OCI-LY1 (cell line): ENCODE measurements at regions not wholly inside any gene's neighbourhood (a gene's known extent, or its start where the extent isn't known, plus 50 kb on each side); places are given as distances from the start of the nearest gene placed in this dataset.

ENCODE experiments used
- H2AFZ ChIP-seq: fragments of 200-600 bp; sonication (generic), shearing (Covaris generic); 2 replicates; pipeline ENCODE4 v1.6.0; 2014; ENCODE audit warnings: antibody characterized with exemption, mild to moderate bottlenecking, low read length
- H3F3A ChIP-seq: fragments of 200-600 bp; sonication (generic), shearing (Covaris generic); 2 replicates; pipeline ENCODE4 v1.6.0; 2014; ENCODE audit warnings: mild to moderate bottlenecking, antibody characterized with exemption, low read length, moderate library complexity; ENCODE audit not compliant: insufficient read depth
- H3K27ac ChIP-seq: fragments of 200-600 bp; sonication (generic); 2 replicates; pipeline ENCODE4 v1.5.1; 2014; ENCODE audit warnings: low read length, mixed run types, mild to moderate bottlenecking, low read depth; ENCODE audit not compliant: poor library complexity, severe bottlenecking
- H3K27me3 ChIP-seq: fragments of 200-600 bp; sonication (generic); 2 replicates; pipeline ENCODE4 v1.6.0; 2014; ENCODE audit warnings: antibody characterized with exemption, mild to moderate bottlenecking, low read length, moderate library complexity; ENCODE audit not compliant: insufficient read depth
- H3K36me3 ChIP-seq: fragments of 200-600 bp; sonication (generic); 2 replicates; pipeline ENCODE4 v1.6.1; 2014; ENCODE audit warnings: mild to moderate bottlenecking, antibody characterized with exemption, low read length, moderate library complexity, mixed read lengths; ENCODE audit not compliant: insufficient read depth
- H3K4me1 ChIP-seq: fragments of 200-600 bp; sonication (generic); 2 replicates; pipeline ENCODE4 v1.5.1; 2014; ENCODE audit warnings: mild to moderate bottlenecking, low read length, moderate library complexity; ENCODE audit not compliant: insufficient read depth, severe bottlenecking
- H3K4me2 ChIP-seq: fragments of 200-600 bp; sonication (generic), shearing (Covaris generic); 2 replicates; pipeline ENCODE4 v1.6.1; 2014; ENCODE audit warnings: low read length
- H3K4me3 ChIP-seq: fragments of 200-600 bp; sonication (generic); 2 replicates; pipeline ENCODE4 v1.5.1; 2014; ENCODE audit warnings: low read length, low read depth, mild to moderate bottlenecking, mixed read lengths; ENCODE audit not compliant: poor library complexity, severe bottlenecking
- H3K79me2 ChIP-seq: fragments of 200-600 bp; shearing (Covaris generic); 2 replicates; pipeline ENCODE4 v1.6.1; 2016; ENCODE audit warnings: mixed run types, low read length, mixed read lengths; ENCODE audit not compliant: insufficient read depth
- H3K9ac ChIP-seq: fragments of 200-600 bp; sonication (generic), shearing (Covaris generic); 2 replicates; pipeline ENCODE4 v1.6.1; 2014; ENCODE audit warnings: mild to moderate bottlenecking, low read length, mixed read lengths
- H3K9me2 ChIP-seq: fragments of 200-600 bp; sonication (generic), shearing (Covaris generic); 2 replicates; pipeline ENCODE4 v1.6.1; 2014; ENCODE audit warnings: low read depth, mild to moderate bottlenecking, low read length, mixed read lengths
- H3K9me3 ChIP-seq: fragments of 200-600 bp; shearing (Covaris generic); 2 replicates; pipeline ENCODE4 v1.6.1; 2014; ENCODE audit warnings: low read length, mixed read lengths
- H4K20me1 ChIP-seq: fragments of 200-600 bp; sonication (generic), shearing (Covaris generic); 2 replicates; pipeline ENCODE4 v1.6.0; 2016; ENCODE audit warnings: mild to moderate bottlenecking, low read length; ENCODE audit not compliant: insufficient read depth
- CTCF ChIP-seq: fragments of 200-600 bp; sonication (generic), shearing (Covaris generic); IDR thresholded peaks from 2 replicates; pipeline ENCODE4 v1.5.1; 2017; ENCODE audit warnings: mild to moderate bottlenecking, antibody characterized with exemption, low read length, moderate library complexity, mixed read lengths
- EZH2 ChIP-seq: fragments of 200-600 bp; sonication (generic), shearing (Covaris generic); IDR thresholded peaks from 2 replicates; pipeline ENCODE4 v1.8.0; 2017; ENCODE audit warnings: borderline replicate concordance, mixed run types, mild to moderate bottlenecking, antibody characterized with exemption, low read length, moderate library complexity, mixed read lengths

- H4K20me1 ChIP-seq = no peaks in the 10 kb centered on the region
- H3K27ac ChIP-seq = no peak overlapping the region
- H3K36me3 ChIP-seq = no peaks in the 10 kb centered on the region
- TF ChIP-seq CTCF = no peak
- H3K9me3 ChIP-seq = no peaks in the 10 kb centered on the region
- no peaks in the 10 kb centered on the region for H3K27me3 ChIP-seq
- no peak overlapping the region for H3K4me3 ChIP-seq
- H3K79me2 ChIP-seq = no peaks in the 10 kb centered on the region
- no peaks in the 10 kb centered on the region for H3K4me1 ChIP-seq
- no peak overlapping the region for H3K4me2 ChIP-seq
- H3K9me2 ChIP-seq = no peaks in the 10 kb centered on the region
- H3K9ac ChIP-seq = no peak overlapping the region
- H3F3A ChIP-seq = no peaks in the 10 kb centered on the region
- no peak overlapping the region for H2AFZ ChIP-seq
Measured at GRCh38 chr5:52449516-52449915, 338.2 kb upstream of the ITGA1 start.

- Histone ChIP-seq H3K9me3 (no peaks in the 10 kb centered on the region), H3K79me2 (no peaks in the 10 kb centered on the region), H3K4me3 (no peak overlapping the region), H3K27me3 (no peaks in the 10 kb centered on the region), H3K27ac (no peak overlapping the region), H3F3A (no peaks in the 10 kb centered on the region), H3K4me2 (no peak overlapping the region), H3K4me1 (no peaks in the 10 kb centered on the region), H3K9me2 (no peaks in the 10 kb centered on the region), H3K9ac (no peak overlapping the region), H4K20me1 (no peaks in the 10 kb centered on the region), H3K36me3 (no peaks in the 10 kb centered on the region), H2AFZ (no peak overlapping the region)
- TF ChIP-seq EZH2 (no peak), CTCF (no peak)
Measured at GRCh38 chr5:52452098-52452497, 335.6 kb upstream of the ITGA1 start.

GRCh38 chr5:52453176-52453575 is 334.5 kb upstream of the ITGA1 start:
- H3K9me3 ChIP-seq = no peaks in the 10 kb centered on the region

More at GRCh38 chr5:52453176-52453575, 334.5 kb upstream of the ITGA1 start:
- Histone ChIP-seq H2AFZ (no peak overlapping the region), H3K79me2 (no peaks in the 10 kb centered on the region), H3K4me2 (no peak overlapping the region), H3K9me2 (no peaks in the 10 kb centered on the region), H4K20me1 (no peaks in the 10 kb centered on the region), H3K36me3 (no peaks in the 10 kb centered on the region), H3K9ac (no peak overlapping the region), H3F3A (no peaks in the 10 kb centered on the region), H3K4me3 (no peak overlapping the region), H3K4me1 (no peaks in the 10 kb centered on the region), H3K27ac (no peak overlapping the region), H3K27me3 (no peaks in the 10 kb centered on the region)
- TF ChIP-seq EZH2 (no peak), CTCF (no peak)
